ENCODE measurements at regions not wholly inside any gene's neighbourhood (a gene's known extent, or its start where the extent isn't known, plus 50 kb on each side); places are given as distances from the start of the nearest gene placed in this dataset.

GRCh38 chr9:79779901-79780300, 208.1 kb downstream of the TLE4 start:
- no peak overlapping the region for H3K4me3 ChIP-seq (ENCODE audit: low read length)
- TF ChIP-seq CTCF (IDR thresholded peaks at IDR 0.05; ENCODE audit: insufficient read depth, low read depth, low read length, missing control alignments) = no peak
- DNase-seq (ENCODE audit: low read depth) = no peak

GRCh38 chr9:79778581-79778980, 206.8 kb downstream of the TLE4 start:
- DNase-seq (ENCODE audit: low read depth) = no peak
- H3K4me3 ChIP-seq (ENCODE audit: low read length) = no peak overlapping the region
- no peak for TF ChIP-seq CTCF (IDR thresholded peaks at IDR 0.05; ENCODE audit: insufficient read depth, low read depth, low read length, missing control alignments)

GRCh38 chr9:79776581-79776980, 204.8 kb downstream of the TLE4 start:
- no peak overlapping the region for H3K4me3 ChIP-seq (ENCODE audit: low read length)
- no peak for TF ChIP-seq CTCF (IDR thresholded peaks at IDR 0.05; ENCODE audit: insufficient read depth, low read depth, low read length, missing control alignments)
- DNase-seq (ENCODE audit: low read depth) = peak; percentile 74
